Endodermal cell (in vitro differentiated cells): ENCODE measurements at regions not wholly inside any gene's neighbourhood (a gene's known extent, or its start where the extent isn't known, plus 50 kb on each side); places are given as distances from the start of the nearest gene placed in this dataset.

Experiments used
- DNase-seq: peaks from one replicate; pipeline ENCODE4 v3.0.0-alpha.2; 2017
- H3K27ac ChIP-seq: 2 replicates; pipeline ENCODE4 v1.5.1; 2013; ENCODE audit warnings: mild to moderate bottlenecking, low read depth, low read length, moderate library complexity
- H3K27me3 ChIP-seq: 2 replicates; pipeline ENCODE4 v1.6.1; 2013; ENCODE audit warnings: mild to moderate bottlenecking, low read length, moderate library complexity; ENCODE audit not compliant: insufficient read depth, control insufficient read depth, poor library complexity, severe bottlenecking
- H3K36me3 ChIP-seq: 2 replicates; pipeline ENCODE4 v1.7.0; 2013; ENCODE audit warnings: mild to moderate bottlenecking, low read length, moderate library complexity; ENCODE audit not compliant: control insufficient read depth, insufficient read depth
- H3K4me1 ChIP-seq: one replicate; pipeline ENCODE4 v1.7.0; 2013; ENCODE audit warnings: low read length; ENCODE audit not compliant: control insufficient read depth, insufficient read depth
- H3K4me3 ChIP-seq: 2 replicates; pipeline ENCODE4 v1.5.1; 2013; ENCODE audit warnings: mild to moderate bottlenecking, low read length, moderate library complexity
- H3K9ac ChIP-seq: 2 replicates; pipeline ENCODE4 v1.6.1; 2013; ENCODE audit warnings: mild to moderate bottlenecking, low read length, moderate library complexity; ENCODE audit not compliant: poor library complexity, severe bottlenecking; ENCODE audit errors: extremely low read depth
- H3K9me3 ChIP-seq: 2 replicates; pipeline ENCODE4 v1.6.1; 2013; ENCODE audit warnings: mild to moderate bottlenecking, low read length, moderate library complexity; ENCODE audit not compliant: control insufficient read depth
- H3K27ac Mint-ChIP-seq: 2 replicates; pipeline ENCODE4 v1.8.0; 2020; ENCODE audit warnings: mixed read lengths
- H3K27me3 Mint-ChIP-seq: 2 replicates; pipeline ENCODE4 v1.8.0; 2021; ENCODE audit warnings: mild to moderate bottlenecking, mixed read lengths; ENCODE audit not compliant: insufficient read depth
- H3K36me3 Mint-ChIP-seq: 2 replicates; pipeline ENCODE4 v1.8.0; 2020; ENCODE audit warnings: low read depth, mixed read lengths
- H3K4me1 Mint-ChIP-seq: 2 replicates; pipeline ENCODE4 v1.8.0; 2020; ENCODE audit warnings: mixed read lengths
- H3K4me3 Mint-ChIP-seq: 2 replicates; pipeline ENCODE4 v1.8.0; 2020; ENCODE audit warnings: mild to moderate bottlenecking, moderate library complexity, mixed read lengths
- H3K9me3 Mint-ChIP-seq: 2 replicates; pipeline ENCODE4 v1.8.0; 2020; ENCODE audit warnings: mild to moderate bottlenecking, mixed read lengths
- WGBS, 2 experiments: methylation state at CpG; one replicate each; pipeline versions ENCODE4 v1.1.5 to v1.1.7; 2013; ENCODE audit warnings: missing lambda C conversion rate in 2 of 2, mixed read lengths in 1 of 2; ENCODE audit not compliant: insufficient coverage in 1 of 2, insufficient read length in 1 of 2; 5-methylcytosine and 5-hydroxymethylcytosine counted together
- TF ChIP-seq, protein P1 (sequence below): fragments of 200-600 bp; sonication (generic); conservative IDR thresholded peaks from 2 replicates; pipeline ENCODE4 v1.5.0; 2021; ENCODE audit warnings: antibody characterized with exemption, mild to moderate bottlenecking

DNA sequence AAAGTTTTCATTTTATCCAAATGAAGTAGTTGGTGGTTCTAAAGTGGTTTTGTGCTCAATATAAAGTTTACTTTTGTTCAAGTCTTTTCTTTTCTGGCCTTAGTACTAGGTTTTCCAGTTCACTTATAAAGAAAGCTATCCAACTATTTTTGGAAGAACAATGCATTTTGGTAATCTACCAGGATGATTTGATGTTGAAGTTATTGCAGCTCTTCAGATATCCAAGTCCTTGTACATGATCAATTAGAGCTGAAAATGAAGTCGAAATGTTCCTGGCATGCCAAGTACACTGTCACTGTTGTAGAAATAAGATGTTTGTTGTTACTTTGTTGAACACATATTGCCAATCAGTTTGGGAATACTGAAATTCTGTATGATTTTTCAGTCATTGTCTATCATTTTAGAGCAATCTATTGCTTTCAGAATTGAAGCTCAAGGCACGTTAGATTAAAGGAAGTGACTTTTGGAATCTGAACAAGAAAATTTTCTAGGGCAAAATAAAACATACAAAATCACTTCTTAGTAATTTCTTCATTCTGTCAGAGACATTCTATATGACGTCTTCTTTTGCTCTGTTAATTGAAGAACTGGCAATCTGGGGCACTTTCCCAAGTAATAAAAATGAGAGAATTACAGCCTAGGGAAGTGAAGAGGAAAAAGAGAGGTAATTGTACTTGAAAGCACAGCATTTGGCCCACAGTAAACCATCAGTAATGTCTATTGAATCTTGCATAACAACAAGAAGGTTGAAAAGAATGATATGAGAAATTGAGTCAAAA is 232.3 kb downstream of the MREG start:
- no peak overlapping the region for H3K4me3 Mint-ChIP-seq
- Histone ChIP-seq H3K9ac (no peak overlapping the region), H3K4me1 (no peaks in the 10 kb centered on the region), H3K27ac (no peak overlapping the region), H3K36me3 (no peaks in the 10 kb centered on the region), H3K27me3 (no peaks in the 10 kb centered on the region), H3K9me3 (no peaks in the 10 kb centered on the region), H3K4me3 (no peak overlapping the region)
- TF ChIP-seq, protein P1, sequence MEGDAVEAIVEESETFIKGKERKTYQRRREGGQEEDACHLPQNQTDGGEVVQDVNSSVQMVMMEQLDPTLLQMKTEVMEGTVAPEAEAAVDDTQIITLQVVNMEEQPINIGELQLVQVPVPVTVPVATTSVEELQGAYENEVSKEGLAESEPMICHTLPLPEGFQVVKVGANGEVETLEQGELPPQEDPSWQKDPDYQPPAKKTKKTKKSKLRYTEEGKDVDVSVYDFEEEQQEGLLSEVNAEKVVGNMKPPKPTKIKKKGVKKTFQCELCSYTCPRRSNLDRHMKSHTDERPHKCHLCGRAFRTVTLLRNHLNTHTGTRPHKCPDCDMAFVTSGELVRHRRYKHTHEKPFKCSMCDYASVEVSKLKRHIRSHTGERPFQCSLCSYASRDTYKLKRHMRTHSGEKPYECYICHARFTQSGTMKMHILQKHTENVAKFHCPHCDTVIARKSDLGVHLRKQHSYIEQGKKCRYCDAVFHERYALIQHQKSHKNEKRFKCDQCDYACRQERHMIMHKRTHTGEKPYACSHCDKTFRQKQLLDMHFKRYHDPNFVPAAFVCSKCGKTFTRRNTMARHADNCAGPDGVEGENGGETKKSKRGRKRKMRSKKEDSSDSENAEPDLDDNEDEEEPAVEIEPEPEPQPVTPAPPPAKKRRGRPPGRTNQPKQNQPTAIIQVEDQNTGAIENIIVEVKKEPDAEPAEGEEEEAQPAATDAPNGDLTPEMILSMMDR: no peak
- H3K27ac Mint-ChIP-seq: no peak overlapping the region
- H3K27me3 Mint-ChIP-seq: no peaks in the 10 kb centered on the region
- H3K9me3 Mint-ChIP-seq: no peaks in the 10 kb centered on the region
- 97 to 100% methylated on average over 2 to 3 of the region's 3 CpGs for WGBS, 2 experiments
- H3K4me1 Mint-ChIP-seq: peaks cover 31% of the 10 kb centered on the region
- DNase-seq: no peak
- H3K36me3 Mint-ChIP-seq: no peaks in the 10 kb centered on the region

DNA sequence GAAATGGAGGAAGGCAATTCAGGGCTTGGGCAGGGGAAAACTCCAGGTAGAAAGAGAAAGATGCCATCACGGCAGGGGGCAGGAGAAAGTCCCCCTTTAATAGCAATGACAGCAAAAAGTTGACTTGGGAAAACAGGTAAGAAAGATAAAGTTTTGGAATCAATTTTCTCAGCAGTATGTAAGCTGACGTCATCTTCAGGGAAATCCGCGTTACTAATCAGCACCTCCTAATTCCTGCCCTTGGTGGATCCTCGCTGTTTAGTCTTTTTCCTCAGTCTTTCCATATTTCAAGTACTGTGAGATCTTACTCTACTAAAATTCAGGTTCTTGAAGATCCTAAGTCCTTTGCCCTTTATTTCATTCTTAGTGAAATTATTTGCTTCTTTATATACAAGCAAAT is 233.0 kb downstream of the MREG start:
- Histone ChIP-seq H3K4me3 (no peak overlapping the region), H3K36me3 (no peaks in the 10 kb centered on the region), H3K9ac (no peak overlapping the region), H3K4me1 (no peaks in the 10 kb centered on the region), H3K9me3 (no peaks in the 10 kb centered on the region), H3K27ac (no peak overlapping the region), H3K27me3 (no peaks in the 10 kb centered on the region)
- Mint-ChIP-seq H3K4me3 (no peak overlapping the region), H3K27me3 (no peaks in the 10 kb centered on the region), H3K9me3 (no peaks in the 10 kb centered on the region), H3K4me1 (peaks cover 34% of the 10 kb centered on the region), H3K36me3 (no peaks in the 10 kb centered on the region), H3K27ac (no peak overlapping the region)
- DNase-seq: no peak
- WGBS, 2 experiments: 74 to 75% methylated on average over 5 of the region's 5 CpGs
- TF ChIP-seq, protein P1: no peak

- H3K36me3 ChIP-seq: no peaks in the 10 kb centered on the region
- Mint-ChIP-seq H3K36me3 (no peaks in the 10 kb centered on the region), H3K4me1 (peaks cover 36% of the 10 kb centered on the region), H3K9me3 (no peaks in the 10 kb centered on the region), H3K4me3 (no peak overlapping the region), H3K27ac (no peak overlapping the region), H3K27me3 (no peaks in the 10 kb centered on the region)
- TF ChIP-seq, protein P1: no peak
- no peaks in the 10 kb centered on the region for H3K4me1 ChIP-seq
- H3K9me3 ChIP-seq: no peaks in the 10 kb centered on the region
- no peaks in the 10 kb centered on the region for H3K27me3 ChIP-seq
- H3K4me3 ChIP-seq: no peak overlapping the region
- no peak overlapping the region for H3K9ac ChIP-seq
- H3K27ac ChIP-seq: no peak overlapping the region
- 88 to 100% methylated on average over 3 of the region's 3 CpGs for WGBS, 2 experiments
- DNase-seq: no peak
Observed at GRCh38 chr2:215779912-215780311, 233.4 kb downstream of the MREG start.
